ENCODE measurements at regions not wholly inside any gene's neighbourhood (a gene's known extent, or its start where the extent isn't known, plus 50 kb on each side); places are given as distances from the start of the nearest gene placed in this dataset.

- TF ChIP-seq, protein P1, sequence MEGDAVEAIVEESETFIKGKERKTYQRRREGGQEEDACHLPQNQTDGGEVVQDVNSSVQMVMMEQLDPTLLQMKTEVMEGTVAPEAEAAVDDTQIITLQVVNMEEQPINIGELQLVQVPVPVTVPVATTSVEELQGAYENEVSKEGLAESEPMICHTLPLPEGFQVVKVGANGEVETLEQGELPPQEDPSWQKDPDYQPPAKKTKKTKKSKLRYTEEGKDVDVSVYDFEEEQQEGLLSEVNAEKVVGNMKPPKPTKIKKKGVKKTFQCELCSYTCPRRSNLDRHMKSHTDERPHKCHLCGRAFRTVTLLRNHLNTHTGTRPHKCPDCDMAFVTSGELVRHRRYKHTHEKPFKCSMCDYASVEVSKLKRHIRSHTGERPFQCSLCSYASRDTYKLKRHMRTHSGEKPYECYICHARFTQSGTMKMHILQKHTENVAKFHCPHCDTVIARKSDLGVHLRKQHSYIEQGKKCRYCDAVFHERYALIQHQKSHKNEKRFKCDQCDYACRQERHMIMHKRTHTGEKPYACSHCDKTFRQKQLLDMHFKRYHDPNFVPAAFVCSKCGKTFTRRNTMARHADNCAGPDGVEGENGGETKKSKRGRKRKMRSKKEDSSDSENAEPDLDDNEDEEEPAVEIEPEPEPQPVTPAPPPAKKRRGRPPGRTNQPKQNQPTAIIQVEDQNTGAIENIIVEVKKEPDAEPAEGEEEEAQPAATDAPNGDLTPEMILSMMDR (conservative IDR thresholded peaks at IDR 0.05; ENCODE audit: low read depth, low read length): no peak
- no peak for TF ChIP-seq EZH2 (IDR thresholded peaks at IDR 0.05; ENCODE audit: borderline replicate concordance, low read depth, low read length, poor library complexity, severe bottlenecking)
Observed at GRCh38 chr18:4843771-4844170, 353.3 kb downstream of the AKAIN1 start.
